HepG2 (cell line): ENCODE measurements at regions not wholly inside any gene's neighbourhood (a gene's known extent, or its start where the extent isn't known, plus 50 kb on each side); places are given as distances from the start of the nearest gene placed in this dataset.

Experiments used
- ARNT ChIP-seq: fragments of 450-650 bp; IDR thresholded peaks from 2 replicates; pipeline ENCODE4 v1.6.1; 2017
- CREB1 ChIP-seq, 2 experiments: fragments of 450-650 bp in 1 of 2; IDR thresholded peaks; 2 replicates each; pipeline ENCODE4 v1.6.1; 2016 to 2017; ENCODE audit warnings: control low read depth in 1 of 2, mild to moderate bottlenecking in 1 of 2, missing compliant biosample characterization in 1 of 2, missing genetic modification characterization in 1 of 2
- JARID2 ChIP-seq: sonication (generic); formaldehyde crosslinking; IDR thresholded peaks from 2 replicates; pipeline ENCODE4 v1.8.1; 2023; ENCODE audit warnings: missing genetic modification reagents, inconsistent platforms; ENCODE audit not compliant: insufficient replicate concordance
- RFX5 ChIP-seq: IDR thresholded peaks from 2 replicates; pipeline ENCODE4 v1.6.1; 2011; ENCODE audit warnings: low read depth, low read length, improper control_type of control experiment

DNA sequence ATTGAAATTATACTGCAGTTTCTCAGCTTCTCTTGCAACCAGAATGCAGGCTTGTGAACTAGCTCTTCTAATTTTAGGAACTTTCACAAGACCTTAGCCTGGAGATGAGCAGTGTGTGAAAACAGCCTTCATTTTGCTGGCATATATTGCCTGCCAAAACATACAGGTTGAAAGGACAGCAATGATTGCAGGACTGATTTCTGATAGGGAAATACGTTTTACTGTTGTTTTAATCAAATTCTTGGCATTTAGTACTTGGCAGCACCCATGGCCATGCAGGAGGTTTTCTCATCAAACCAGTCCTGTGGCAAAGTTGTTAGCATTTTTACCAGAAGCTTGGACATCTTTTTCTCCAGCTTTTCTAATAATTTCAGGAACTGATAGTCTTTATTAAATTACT is 91.9 kb upstream of the MUCL1 start:
- TF ChIP-seq ARNT (no peak), CREB1 (IDR thresholded peaks at IDR 0.05) (no peak), CREB1 (CRISPR knock-in tag; IDR thresholded peaks at IDR 0.05) (no peak), JARID2 (CRISPR knock-in tag) (no peak), RFX5 (no peak)
